ENCODE measurements at regions not wholly inside any gene's neighbourhood (a gene's known extent, or its start where the extent isn't known, plus 50 kb on each side); places are given as distances from the start of the nearest gene placed in this dataset.
"Not testable (repeated sequence)": the region's sequence is repeated elsewhere in the genome, so short reads cannot be mapped to it uniquely, and the experiment has no call there.

GRCh38 chr13:66077132-66077689, 1152.9 kb downstream of the PCDH9 start:
- no peaks in the 10 kb centered on the region for H3K27me3 ChIP-seq (ENCODE audit: insufficient read depth, low read depth, severe bottlenecking)
- H3K27ac ChIP-seq, result no peak overlapping the region
- H3K9me3 ChIP-seq (ENCODE audit: severe bottlenecking), result no peaks in the 10 kb centered on the region
- DNase-seq, result no peak
- TF ChIP-seq, protein P1, sequence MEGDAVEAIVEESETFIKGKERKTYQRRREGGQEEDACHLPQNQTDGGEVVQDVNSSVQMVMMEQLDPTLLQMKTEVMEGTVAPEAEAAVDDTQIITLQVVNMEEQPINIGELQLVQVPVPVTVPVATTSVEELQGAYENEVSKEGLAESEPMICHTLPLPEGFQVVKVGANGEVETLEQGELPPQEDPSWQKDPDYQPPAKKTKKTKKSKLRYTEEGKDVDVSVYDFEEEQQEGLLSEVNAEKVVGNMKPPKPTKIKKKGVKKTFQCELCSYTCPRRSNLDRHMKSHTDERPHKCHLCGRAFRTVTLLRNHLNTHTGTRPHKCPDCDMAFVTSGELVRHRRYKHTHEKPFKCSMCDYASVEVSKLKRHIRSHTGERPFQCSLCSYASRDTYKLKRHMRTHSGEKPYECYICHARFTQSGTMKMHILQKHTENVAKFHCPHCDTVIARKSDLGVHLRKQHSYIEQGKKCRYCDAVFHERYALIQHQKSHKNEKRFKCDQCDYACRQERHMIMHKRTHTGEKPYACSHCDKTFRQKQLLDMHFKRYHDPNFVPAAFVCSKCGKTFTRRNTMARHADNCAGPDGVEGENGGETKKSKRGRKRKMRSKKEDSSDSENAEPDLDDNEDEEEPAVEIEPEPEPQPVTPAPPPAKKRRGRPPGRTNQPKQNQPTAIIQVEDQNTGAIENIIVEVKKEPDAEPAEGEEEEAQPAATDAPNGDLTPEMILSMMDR (IDR thresholded peaks at IDR 0.05; ENCODE audit: low read depth, low read length), result no peak
- no peak overlapping the region for H3K4me3 ChIP-seq (ENCODE audit: low read depth, low read length)
- no peaks in the 10 kb centered on the region for H3K36me3 ChIP-seq

- Histone ChIP-seq H3K36me3 (no peaks in the 10 kb centered on the region), H3K27me3 (ENCODE audit: insufficient read depth, low read depth, severe bottlenecking) (no peaks in the 10 kb centered on the region), H3K4me3 (ENCODE audit: low read depth, low read length) (no peak overlapping the region), H3K9me3 (ENCODE audit: severe bottlenecking) (no peaks in the 10 kb centered on the region), H3K27ac (no peak overlapping the region)
- TF ChIP-seq, protein P1 (IDR thresholded peaks at IDR 0.05; ENCODE audit: low read depth, low read length), result no peak
- DNase-seq, result no peak
Measured at GRCh38 chr13:66076417-66076816, 1153.7 kb downstream of the PCDH9 start.

DNA sequence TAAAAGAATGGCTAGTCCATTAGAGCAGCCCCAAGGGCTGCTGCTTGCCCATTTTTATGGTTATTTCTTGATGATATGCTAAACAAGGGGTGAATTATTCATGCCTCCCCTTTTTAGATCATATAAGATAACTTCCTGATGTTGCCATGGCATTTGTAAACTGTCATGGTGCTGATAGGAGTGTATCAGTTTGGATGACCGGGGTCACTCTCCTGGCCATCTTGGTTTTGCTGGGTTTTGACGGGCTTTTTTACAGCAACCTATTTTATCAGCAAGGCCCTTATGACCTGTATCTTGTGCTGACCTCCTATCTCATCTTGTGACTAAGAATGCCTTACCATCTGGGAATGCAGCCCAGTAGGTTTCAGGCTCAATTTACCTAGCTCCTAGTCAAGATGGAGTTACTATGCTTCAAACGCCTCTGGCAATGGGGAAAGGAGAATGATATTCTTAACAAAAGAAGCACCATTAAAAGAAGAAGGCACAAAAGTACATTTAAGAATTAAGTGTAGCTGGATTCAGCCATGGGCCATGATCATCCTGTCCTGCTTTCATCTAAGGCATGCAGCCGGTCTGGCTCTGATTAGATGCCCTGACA, 1156.0 kb downstream of the PCDH9 start:
- TF ChIP-seq, protein P1 (IDR thresholded peaks at IDR 0.05; ENCODE audit: low read depth, low read length), result no peak
- H3K4me3 ChIP-seq (ENCODE audit: low read depth, low read length), result no peak overlapping the region
- no peaks in the 10 kb centered on the region for H3K9me3 ChIP-seq (ENCODE audit: severe bottlenecking)
- H3K36me3 ChIP-seq, result no peaks in the 10 kb centered on the region
- no peaks in the 10 kb centered on the region for H3K27me3 ChIP-seq (ENCODE audit: insufficient read depth, low read depth, severe bottlenecking)
- no peak for DNase-seq
- H3K27ac ChIP-seq, result no peak overlapping the region

GRCh38 chr13:66072097-66072496, 1158.0 kb downstream of the PCDH9 start:
- H3K27ac ChIP-seq; H3K4me3 ChIP-seq (ENCODE audit: low read depth, low read length); H3K9me3 ChIP-seq (ENCODE audit: severe bottlenecking); H3K27me3 ChIP-seq (ENCODE audit: insufficient read depth, low read depth, severe bottlenecking); DNase-seq; H3K36me3 ChIP-seq: not testable (repeated sequence)

DNA sequence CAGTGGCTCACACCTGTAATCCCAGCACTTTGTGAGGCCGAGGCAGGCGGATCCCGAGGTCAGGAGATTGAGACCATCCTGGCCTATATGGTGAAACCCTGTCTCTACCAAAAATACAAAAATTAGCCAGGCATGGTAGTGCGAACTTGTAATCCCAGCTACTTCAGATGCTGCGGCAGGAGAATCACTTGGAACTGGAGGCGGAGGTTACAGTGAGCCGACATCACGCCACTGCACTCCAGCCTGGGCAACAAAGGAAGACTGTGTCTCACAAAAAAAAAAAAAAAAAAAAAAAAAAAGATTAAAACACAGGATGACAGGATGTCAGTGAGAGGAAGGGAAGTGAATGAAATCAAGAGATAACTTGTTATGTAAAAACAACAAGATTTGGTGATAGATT, 1158.5 kb downstream of the PCDH9 start:
- TF ChIP-seq, protein P1 (IDR thresholded peaks at IDR 0.05; ENCODE audit: low read depth, low read length), result no peak

GRCh38 chr13:66071029-66071428, 1159.1 kb downstream of the PCDH9 start:
- Histone ChIP-seq H3K36me3 (no peaks in the 10 kb centered on the region), H3K27me3 (ENCODE audit: insufficient read depth, low read depth, severe bottlenecking) (no peaks in the 10 kb centered on the region), H3K27ac (no peak overlapping the region), H3K4me3 (ENCODE audit: low read depth, low read length) (no peak overlapping the region), H3K9me3 (ENCODE audit: severe bottlenecking) (no peaks in the 10 kb centered on the region)
- TF ChIP-seq, protein P1 (IDR thresholded peaks at IDR 0.05; ENCODE audit: low read depth, low read length), result no peak
- no peak for DNase-seq

More for the DNA sequence above, 1158.5 kb downstream of the PCDH9 start:
- H3K4me3 ChIP-seq (ENCODE audit: low read depth, low read length), result no peak overlapping the region
- no peaks in the 10 kb centered on the region for H3K9me3 ChIP-seq (ENCODE audit: severe bottlenecking)
- H3K27me3 ChIP-seq (ENCODE audit: insufficient read depth, low read depth, severe bottlenecking), result no peaks in the 10 kb centered on the region
- no peaks in the 10 kb centered on the region for H3K36me3 ChIP-seq
- no peak for DNase-seq
- H3K27ac ChIP-seq, result no peak overlapping the region
